ENCODE measurements at regions not wholly inside any gene's neighbourhood (a gene's known extent, or its start where the extent isn't known, plus 50 kb on each side); places are given as distances from the start of the nearest gene placed in this dataset.

- no peaks in the 10 kb centered on the region for H3K9me3 ChIP-seq (ENCODE audit: insufficient read depth, low read length, severe bottlenecking)
- TF ChIP-seq EZH2 (IDR thresholded peaks at IDR 0.05; ENCODE audit: borderline replicate concordance, low read depth, low read length, severe bottlenecking), result no peak
- TF ChIP-seq CTCF (IDR thresholded peaks at IDR 0.05; ENCODE audit: borderline replicate concordance, extremely low read depth, low read length, poor library complexity, severe bottlenecking), result no peak
- ATAC-seq (ENCODE audit: insufficient read depth, low read depth) (no peak), DNase-seq (no peak)
- H4K20me1 ChIP-seq (ENCODE audit: insufficient read depth, low read length), result no peaks in the 10 kb centered on the region
- no peaks in the 10 kb centered on the region for H3K36me3 ChIP-seq (ENCODE audit: insufficient read depth, low read length)
- H3K9ac ChIP-seq (ENCODE audit: low read depth, low read length), result no peak overlapping the region
- H3K4me1 ChIP-seq (ENCODE audit: insufficient read depth, low read length), result no peaks in the 10 kb centered on the region
- H3K79me2 ChIP-seq (ENCODE audit: insufficient read depth, low read length), result no peaks in the 10 kb centered on the region
- no peak overlapping the region for H3K27ac ChIP-seq (ENCODE audit: low read length)
- H3K4me3 ChIP-seq (ENCODE audit: low read depth in 1 of 2, low read length in 2 of 2), result no peak overlapping the region
- H2AFZ ChIP-seq (ENCODE audit: low read depth, low read length), result no peak overlapping the region
- H3K27me3 ChIP-seq (ENCODE audit: insufficient read depth, low read length, poor library complexity), result no peaks in the 10 kb centered on the region
- H3K4me2 ChIP-seq (ENCODE audit: insufficient read depth, low read length), result no peak overlapping the region
Measured at GRCh38 chr18:55907453-55908175, 319.6 kb upstream of the TCF4 start.

- DNase-seq (no peak), ATAC-seq (ENCODE audit: insufficient read depth, low read depth) (no peak)
- Histone ChIP-seq H3K4me1 (ENCODE audit: insufficient read depth, low read length) (no peaks in the 10 kb centered on the region), H3K36me3 (ENCODE audit: insufficient read depth, low read length) (no peaks in the 10 kb centered on the region), H3K27me3 (ENCODE audit: insufficient read depth, low read length, poor library complexity) (no peaks in the 10 kb centered on the region), H3K27ac (ENCODE audit: low read length) (no peak overlapping the region), H3K4me3 (ENCODE audit: low read depth in 1 of 2, low read length in 2 of 2) (no peak overlapping the region), H4K20me1 (ENCODE audit: insufficient read depth, low read length) (no peaks in the 10 kb centered on the region), H3K4me2 (ENCODE audit: insufficient read depth, low read length) (no peak overlapping the region), H3K79me2 (ENCODE audit: insufficient read depth, low read length) (no peaks in the 10 kb centered on the region), H3K9ac (ENCODE audit: low read depth, low read length) (no peak overlapping the region), H3K9me3 (ENCODE audit: insufficient read depth, low read length, severe bottlenecking) (no peaks in the 10 kb centered on the region), H2AFZ (ENCODE audit: low read depth, low read length) (no peak overlapping the region)
- TF ChIP-seq CTCF (IDR thresholded peaks at IDR 0.05; ENCODE audit: borderline replicate concordance, extremely low read depth, low read length, poor library complexity, severe bottlenecking) (no peak), EZH2 (IDR thresholded peaks at IDR 0.05; ENCODE audit: borderline replicate concordance, low read depth, low read length, severe bottlenecking) (no peak)
Measured at GRCh38 chr18:55906536-55906935, 318.5 kb upstream of the TCF4 start.

GRCh38 chr18:55903911-55904310 is 315.9 kb upstream of the TCF4 start:
- DNase-seq, result no peak
- Histone ChIP-seq H4K20me1 (ENCODE audit: insufficient read depth, low read length) (no peaks in the 10 kb centered on the region), H3K36me3 (ENCODE audit: insufficient read depth, low read length) (no peaks in the 10 kb centered on the region), H3K9ac (ENCODE audit: low read depth, low read length) (no peak overlapping the region), H3K9me3 (ENCODE audit: insufficient read depth, low read length, severe bottlenecking) (no peaks in the 10 kb centered on the region), H3K4me1 (ENCODE audit: insufficient read depth, low read length) (no peaks in the 10 kb centered on the region), H3K4me3 (ENCODE audit: low read depth in 1 of 2, low read length in 2 of 2) (no peak overlapping the region), H3K79me2 (ENCODE audit: insufficient read depth, low read length) (no peaks in the 10 kb centered on the region), H3K4me2 (ENCODE audit: insufficient read depth, low read length) (no peak overlapping the region), H3K27ac (ENCODE audit: low read length) (no peak overlapping the region), H2AFZ (ENCODE audit: low read depth, low read length) (no peak overlapping the region), H3K27me3 (ENCODE audit: insufficient read depth, low read length, poor library complexity) (no peaks in the 10 kb centered on the region)
- no peak for TF ChIP-seq EZH2 (IDR thresholded peaks at IDR 0.05; ENCODE audit: borderline replicate concordance, low read depth, low read length, severe bottlenecking)
- ATAC-seq (ENCODE audit: insufficient read depth, low read depth), result no peak

GRCh38 chr18:55900380-55900779 is 312.4 kb upstream of the TCF4 start:
- Histone ChIP-seq H3K36me3 (ENCODE audit: insufficient read depth, low read length) (no peaks in the 10 kb centered on the region), H3K4me2 (ENCODE audit: insufficient read depth, low read length) (no peak overlapping the region), H3K9me3 (ENCODE audit: insufficient read depth, low read length, severe bottlenecking) (no peaks in the 10 kb centered on the region), H3K9ac (ENCODE audit: low read depth, low read length) (no peak overlapping the region), H3K4me3 (ENCODE audit: low read depth in 1 of 2, low read length in 2 of 2) (no peak overlapping the region), H3K79me2 (ENCODE audit: insufficient read depth, low read length) (no peaks in the 10 kb centered on the region), H4K20me1 (ENCODE audit: insufficient read depth, low read length) (no peaks in the 10 kb centered on the region), H3K27me3 (ENCODE audit: insufficient read depth, low read length, poor library complexity) (no peaks in the 10 kb centered on the region), H2AFZ (ENCODE audit: low read depth, low read length) (no peak overlapping the region), H3K27ac (ENCODE audit: low read length) (no peak overlapping the region), H3K4me1 (ENCODE audit: insufficient read depth, low read length) (no peaks in the 10 kb centered on the region)
- TF ChIP-seq EZH2 (IDR thresholded peaks at IDR 0.05; ENCODE audit: borderline replicate concordance, low read depth, low read length, severe bottlenecking) (no peak), CTCF (IDR thresholded peaks at IDR 0.05; ENCODE audit: borderline replicate concordance, extremely low read depth, low read length, poor library complexity, severe bottlenecking) (no peak)
- DNase-seq, result no peak
- no peak for ATAC-seq (ENCODE audit: insufficient read depth, low read depth)
